Fibroblast of the aortic adventitia (primary cell): ENCODE measurements at regions not wholly inside any gene's neighbourhood (a gene's known extent, or its start where the extent isn't known, plus 50 kb on each side); places are given as distances from the start of the nearest gene placed in this dataset.

Experiments used
- DNase-seq: peaks from one replicate; pipeline ENCODE4 v3.0.0-alpha.2; 2010; ENCODE audit warnings: low read depth
- H3K4me3 ChIP-seq: 2 replicates; pipeline ENCODE4 v1.5.1; 2011; ENCODE audit warnings: low read depth, mild to moderate bottlenecking, control low read depth, low read length, moderate library complexity
- CTCF ChIP-seq: IDR thresholded peaks from 2 replicates; pipeline ENCODE4 v1.5.1; 2011; ENCODE audit warnings: mild to moderate bottlenecking, low read length, control low read depth, inconsistent platforms; ENCODE audit not compliant: insufficient read depth

GRCh38 chr6:105624021-105624420, 221.1 kb upstream of the PREP start:
- peak; percentile 54 for DNase-seq
- TF ChIP-seq CTCF: no peak
- H3K4me3 ChIP-seq: no peak overlapping the region

DNA sequence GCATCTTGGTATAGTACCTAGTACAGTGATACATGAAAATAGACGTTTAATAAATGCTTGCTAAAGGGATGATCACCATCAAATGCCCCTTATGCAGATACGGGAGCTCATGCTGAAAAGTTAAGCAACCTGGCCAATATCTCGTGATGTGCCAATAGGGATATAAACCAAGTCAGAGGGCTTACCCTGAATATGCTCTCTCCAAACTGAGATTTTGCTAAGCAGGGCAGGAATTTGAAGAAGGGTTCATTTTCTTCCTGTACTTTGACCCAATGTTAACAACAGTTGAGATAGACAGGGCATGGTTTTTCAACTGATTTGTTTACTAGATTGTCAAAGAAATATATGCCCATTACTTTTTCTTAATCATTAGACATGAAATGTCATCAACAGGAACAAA, 219.3 kb upstream of the PREP start:
- no peak for TF ChIP-seq CTCF
- H3K4me3 ChIP-seq: no peak overlapping the region
- DNase-seq: no peak

GRCh38 chr6:105621564-105622175, 218.8 kb upstream of the PREP start:
- no peak overlapping the region for H3K4me3 ChIP-seq
- TF ChIP-seq CTCF: no peak
- DNase-seq: no peak

- TF ChIP-seq CTCF: no peak
- H3K4me3 ChIP-seq: no peak overlapping the region
- peak; percentile 59 for DNase-seq
These were observed 218.0 kb upstream of the PREP start for GRCh38 chr6:105620878-105621277.

GRCh38 chr6:105619971-105620741, 217.3 kb upstream of the PREP start:
- peak; percentile 59 for DNase-seq
- no peak overlapping the region for H3K4me3 ChIP-seq
- no peak for TF ChIP-seq CTCF

DNA sequence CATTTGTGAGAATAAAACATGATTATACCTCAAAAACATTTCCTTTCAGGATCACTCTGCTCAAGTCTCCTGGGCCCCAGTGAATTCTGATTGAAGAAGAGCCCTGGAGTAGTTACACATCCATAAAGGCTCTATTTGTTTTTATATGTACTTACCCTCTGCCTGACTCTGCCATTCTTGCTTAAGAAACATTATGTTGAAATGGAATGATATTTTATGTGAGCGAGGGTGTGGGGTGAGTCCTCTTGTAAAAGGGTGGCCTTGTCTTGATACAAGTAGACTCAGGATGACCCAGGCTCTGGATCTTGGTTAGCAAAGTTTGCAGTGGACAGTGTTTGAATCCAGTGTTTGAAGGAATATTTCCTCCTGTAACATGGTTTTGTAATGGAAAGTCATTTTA, 215.4 kb upstream of the PREP start:
- no peak for DNase-seq
- TF ChIP-seq CTCF: no peak
- no peak overlapping the region for H3K4me3 ChIP-seq
